CD14-positive monocyte (primary cell): ENCODE measurements at regions not wholly inside any gene's neighbourhood (a gene's known extent, or its start where the extent isn't known, plus 50 kb on each side); places are given as distances from the start of the nearest gene placed in this dataset.

ENCODE experiments used
- DNase-seq, 3 donors: peaks; one replicate each; pipeline ENCODE4 v3.0.0-alpha.2; 2011 to 2022
- H2AFZ ChIP-seq: 2 replicates; pipeline ENCODE4 v1.6.0; 2012; ENCODE audit warnings: mild to moderate bottlenecking, low read depth, low read length, inconsistent platforms; ENCODE audit not compliant: insufficient read depth, poor library complexity, severe bottlenecking
- H3K27ac ChIP-seq, 2 donors: 1 replicate in 1 of 2; 2 replicates in 1 of 2; pipeline ENCODE4 v1.5.1; 2012 to 2013; ENCODE audit warnings: low read length in 2 of 2, control low read depth in 1 of 2, inconsistent platforms in 1 of 2, low read depth in 1 of 2, mild to moderate bottlenecking in 1 of 2
- H3K27me3 ChIP-seq, 2 donors: one replicate each; pipeline versions ENCODE4 v1.6.0 to v1.6.1; 2011 to 2013; ENCODE audit warnings: low read length in 2 of 2; ENCODE audit not compliant: control insufficient read depth in 2 of 2, insufficient read depth in 2 of 2
- H3K36me3 ChIP-seq, 2 donors: replicated peaks in 1 of 2; 1 replicate in 1 of 2; 2 replicates in 1 of 2; pipeline versions ENCODE4 v1.5.1 to v1.6.1; 2012 to 2013; ENCODE audit warnings: low read length in 2 of 2, control low read depth in 1 of 2, inconsistent platforms in 1 of 2, mild to moderate bottlenecking in 1 of 2; ENCODE audit not compliant: insufficient read depth in 2 of 2, control insufficient read depth in 1 of 2
- H3K4me1 ChIP-seq, 2 donors: 1 replicate in 1 of 2; 2 replicates in 1 of 2; pipeline versions ENCODE4 v1.5.1 to v1.6.1; 2012 to 2013; ENCODE audit warnings: low read length in 2 of 2, control low read depth in 1 of 2, inconsistent platforms in 1 of 2, mild to moderate bottlenecking in 1 of 2, moderate library complexity in 1 of 2; ENCODE audit not compliant: insufficient read depth in 2 of 2, control insufficient read depth in 1 of 2
- H3K4me2 ChIP-seq: replicated peaks from 2 replicates; pipeline ENCODE3; 2012; ENCODE audit warnings: low read length, moderate library complexity, mild to moderate bottlenecking; ENCODE audit not compliant: poor library complexity, severe bottlenecking; ENCODE audit errors: extremely low read depth
- H3K4me3 ChIP-seq, 3 experiments: fragments of 200-600 bp in 1 of 3; sonication (generic) in 1 of 3; replicated peaks in 1 of 3; 1 replicate in 2 of 3; 2 replicates in 1 of 3; pipeline ENCODE4 v1.5.1; 2011 to 2013; ENCODE audit warnings: low read length in 3 of 3, mild to moderate bottlenecking in 3 of 3, control low read depth in 2 of 3, low read depth in 2 of 3, inconsistent platforms in 1 of 3, moderate library complexity in 1 of 3
- H3K79me2 ChIP-seq: 2 replicates; pipeline ENCODE4 v1.6.0; 2012; ENCODE audit warnings: mild to moderate bottlenecking, control low read depth, inconsistent platforms, low read length, moderate library complexity; ENCODE audit not compliant: insufficient read depth
- H3K9ac ChIP-seq: 2 replicates; pipeline ENCODE4 v1.6.0; 2017; ENCODE audit warnings: low read length, mild to moderate bottlenecking; ENCODE audit not compliant: insufficient read depth, poor library complexity, severe bottlenecking
- H3K9me3 ChIP-seq, 2 donors: replicated peaks in 1 of 2; 1 replicate in 1 of 2; 2 replicates in 1 of 2; pipeline versions ENCODE4 v1.5.1 to v1.6.1; 2012 to 2013; ENCODE audit warnings: low read length in 2 of 2, control low read depth in 1 of 2; ENCODE audit not compliant: control insufficient read depth in 1 of 2, insufficient read depth in 1 of 2
- H4K20me1 ChIP-seq: 2 replicates; pipeline ENCODE4 v1.6.0; 2012; ENCODE audit warnings: mild to moderate bottlenecking, low read length, control low read depth, moderate library complexity; ENCODE audit not compliant: insufficient read depth
- H3K27ac Mint-ChIP-seq, 7 donors: one replicate each; pipeline ENCODE4 v1.8.0; 2020; ENCODE audit warnings: mild to moderate bottlenecking in 7 of 7, mixed read lengths in 7 of 7, moderate library complexity in 6 of 7, inconsistent platforms in 2 of 7
- H3K27me3 Mint-ChIP-seq, 3 donors: one replicate each; pipeline ENCODE4 v1.8.0; 2021 to 2022; ENCODE audit warnings: low read depth in 3 of 3, mild to moderate bottlenecking in 3 of 3, mixed read lengths in 3 of 3, moderate library complexity in 3 of 3, inconsistent platforms in 1 of 3
- H3K36me3 Mint-ChIP-seq, 2 donors: one replicate each; pipeline ENCODE4 v1.8.0; 2020; ENCODE audit warnings: mixed read lengths in 2 of 2, inconsistent platforms in 1 of 2, mild to moderate bottlenecking in 1 of 2
- H3K4me1 Mint-ChIP-seq: one replicate; pipeline ENCODE4 v1.8.0; 2020; ENCODE audit warnings: mild to moderate bottlenecking, mixed read lengths
- H3K4me3 Mint-ChIP-seq, 2 donors: one replicate each; pipeline ENCODE4 v1.8.0; 2020; ENCODE audit warnings: mild to moderate bottlenecking in 2 of 2, mixed read lengths in 2 of 2, moderate library complexity in 1 of 2
- H3K9me3 Mint-ChIP-seq, 7 donors: one replicate each; pipeline ENCODE4 v1.8.0; 2020 to 2022; ENCODE audit warnings: mixed read lengths in 7 of 7, mild to moderate bottlenecking in 6 of 7, moderate library complexity in 6 of 7, inconsistent platforms in 2 of 7
- WGBS: methylation state at CpG from one replicate; pipeline ENCODE4 v1.1.5; 2013; ENCODE audit warnings: missing lambda C conversion rate; ENCODE audit not compliant: insufficient coverage; 5-methylcytosine and 5-hydroxymethylcytosine counted together
- intact Hi-C, 2 donors: fragments of 100-400 bp; cut with micrococcal nuclease; formaldehyde crosslinking; loops; one replicate each; pipeline versions ENCODE4 v1.15.0 to v1.15.1; 2023
- TF ChIP-seq, protein P1 (sequence below): fragments of 200-600 bp; IDR thresholded peaks from one replicate; pipeline ENCODE4 v1.8.0; 2022; ENCODE audit warnings: antibody characterized with exemption, mild to moderate bottlenecking

DNA sequence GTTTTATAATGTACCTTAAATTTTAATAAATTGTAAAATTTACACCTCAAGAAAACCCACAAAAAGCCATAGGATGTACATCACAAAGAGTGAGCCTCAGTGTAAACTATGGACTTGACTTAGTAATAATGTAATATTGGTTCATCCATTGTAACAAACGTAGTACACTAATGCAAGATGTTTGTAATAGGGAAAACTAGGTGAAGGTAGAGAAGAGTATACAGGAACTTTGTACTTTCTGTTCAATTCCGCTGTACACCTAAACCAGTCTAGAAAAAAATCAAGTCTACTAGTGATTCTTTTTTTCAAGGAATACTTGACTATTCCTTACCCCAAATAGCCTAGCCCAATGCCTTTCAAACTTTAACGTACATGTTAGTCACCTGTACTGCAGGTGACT, 222.3 kb upstream of the FGGY start:
- Histone ChIP-seq H3K4me3 (no peak overlapping the region), H3K27me3 (no peaks in the 10 kb centered on the region), H2AFZ (no peak overlapping the region), H3K4me2 (no peak overlapping the region), H3K4me1 (peaks cover 20 to 21% of the 10 kb centered on the region in 2 donors), H3K9me3 (no peaks in the 10 kb centered on the region), H3K9ac (no peak overlapping the region), H4K20me1 (no peaks in the 10 kb centered on the region), H3K27ac (no peak overlapping the region), H3K36me3 (no peaks in the 10 kb centered on the region), H3K79me2 (no peaks in the 10 kb centered on the region)
- peaks cover 26% of the 10 kb centered on the region for H3K4me1 Mint-ChIP-seq
- DNase-seq = no peak
- WGBS = no CpG with 5 or more reads among the region's 3 CpGs
- H3K27me3 Mint-ChIP-seq = peaks cover 0 to 5% (median 3%) of the 10 kb centered on the region in 3 donors
- no peak overlapping the region for H3K27ac Mint-ChIP-seq
- no peak overlapping the region for H3K4me3 Mint-ChIP-seq
- TF ChIP-seq, protein P1, sequence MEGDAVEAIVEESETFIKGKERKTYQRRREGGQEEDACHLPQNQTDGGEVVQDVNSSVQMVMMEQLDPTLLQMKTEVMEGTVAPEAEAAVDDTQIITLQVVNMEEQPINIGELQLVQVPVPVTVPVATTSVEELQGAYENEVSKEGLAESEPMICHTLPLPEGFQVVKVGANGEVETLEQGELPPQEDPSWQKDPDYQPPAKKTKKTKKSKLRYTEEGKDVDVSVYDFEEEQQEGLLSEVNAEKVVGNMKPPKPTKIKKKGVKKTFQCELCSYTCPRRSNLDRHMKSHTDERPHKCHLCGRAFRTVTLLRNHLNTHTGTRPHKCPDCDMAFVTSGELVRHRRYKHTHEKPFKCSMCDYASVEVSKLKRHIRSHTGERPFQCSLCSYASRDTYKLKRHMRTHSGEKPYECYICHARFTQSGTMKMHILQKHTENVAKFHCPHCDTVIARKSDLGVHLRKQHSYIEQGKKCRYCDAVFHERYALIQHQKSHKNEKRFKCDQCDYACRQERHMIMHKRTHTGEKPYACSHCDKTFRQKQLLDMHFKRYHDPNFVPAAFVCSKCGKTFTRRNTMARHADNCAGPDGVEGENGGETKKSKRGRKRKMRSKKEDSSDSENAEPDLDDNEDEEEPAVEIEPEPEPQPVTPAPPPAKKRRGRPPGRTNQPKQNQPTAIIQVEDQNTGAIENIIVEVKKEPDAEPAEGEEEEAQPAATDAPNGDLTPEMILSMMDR = no peak
- peaks cover 0 to 2% (median 0%) of the 10 kb centered on the region in 7 donors for H3K9me3 Mint-ChIP-seq
- no peaks in the 10 kb centered on the region for H3K36me3 Mint-ChIP-seq
- intact Hi-C loops = no loop called here

DNA sequence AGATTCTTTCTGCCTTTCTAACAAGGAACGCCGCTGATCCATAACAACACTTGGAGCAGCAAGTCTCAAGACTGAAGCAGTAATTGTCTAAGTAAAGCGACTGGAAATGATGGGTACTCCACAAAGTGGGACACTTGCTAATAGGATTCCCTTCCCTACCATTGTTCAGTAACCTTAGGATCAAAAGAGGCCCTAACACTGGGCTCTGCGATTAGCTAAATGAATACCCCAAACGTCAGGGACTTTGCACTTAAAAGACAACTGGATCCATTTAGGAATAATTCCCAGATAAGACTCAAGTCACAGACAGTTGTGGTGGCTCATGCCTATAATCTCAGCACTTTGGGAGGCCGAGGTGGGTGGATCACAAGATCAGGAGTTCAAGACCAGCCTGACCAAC, 221.9 kb upstream of the FGGY start:
- no peaks in the 10 kb centered on the region for H3K36me3 Mint-ChIP-seq
- no peak overlapping the region for H3K27ac Mint-ChIP-seq
- Histone ChIP-seq H3K9ac (no peak overlapping the region), H3K27me3 (no peaks in the 10 kb centered on the region), H4K20me1 (no peaks in the 10 kb centered on the region), H3K4me1 (peaks cover 20 to 21% of the 10 kb centered on the region in 2 donors), H3K27ac (no peak overlapping the region), H3K9me3 (no peaks in the 10 kb centered on the region), H3K4me2 (no peak overlapping the region), H2AFZ (no peak overlapping the region), H3K36me3 (no peaks in the 10 kb centered on the region), H3K79me2 (no peaks in the 10 kb centered on the region), H3K4me3 (no peak overlapping the region)
- DNase-seq = no peak
- H3K4me3 Mint-ChIP-seq = no peak overlapping the region
- peaks cover 0 to 5% (median 5%) of the 10 kb centered on the region in 3 donors for H3K27me3 Mint-ChIP-seq
- 83% methylated on average over 2 of the region's 6 CpGs for WGBS
- H3K4me1 Mint-ChIP-seq = peaks cover 26% of the 10 kb centered on the region
- TF ChIP-seq, protein P1 = no peak
- intact Hi-C loops = no loop called here
- peaks cover 0 to 2% (median 0%) of the 10 kb centered on the region in 7 donors for H3K9me3 Mint-ChIP-seq
